Heart left ventricle (tissue), 13 donors: ENCODE measurements at regions not wholly inside any gene's neighbourhood (a gene's known extent, or its start where the extent isn't known, plus 50 kb on each side); places are given as distances from the start of the nearest gene placed in this dataset.

Experiments
- CTCF ChIP-seq, 12 donors: fragments of 200-600 bp; sonication (generic) in 4 of 12; IDR thresholded peaks; one replicate each; pipeline versions ENCODE4 v1.5.0 to v1.8.0; 2018 to 2022; ENCODE audit warnings: antibody characterized with exemption in 12 of 12, mild to moderate bottlenecking in 5 of 12
- POLR2A ChIP-seq, 2 donors: fragments of 450-650 bp; IDR thresholded peaks; one replicate each; pipeline ENCODE4 v1.6.1; 2017; ENCODE audit warnings: antibody characterized with exemption in 2 of 2, mild to moderate bottlenecking in 2 of 2, moderate library complexity in 2 of 2
- donor health status: ischemic (EF 13 %, LVEDD 7.1; RV severe dilation, severe dysfunction).
- donor health status: DM: no; HTN: yes; CAD: no.
- donor health status: DM: no; HTN: no; CAD: no.
- donor health status: ischemic (EF 25% LVEDD 6.9; RV normal size, moderate dysfunction).
- donor health status: ischemic (EF 25% LVEDD 5.7; RV mildly dilated, moderate dysfunction).
- donor health status: ischemic (EF 35%, LVEDD 5.7; RV mildly dilated, moderate dysfunction).
- donor health status: nonischemic (EF 11% LVEDD 7.7; RV severe dilation, severe dysfunction).
- donor health status: DM: yes; HTN: yes; CAD: no.
- donor health status: PGD.
- donor health status: ischemic (EF 29% LVEDD 5.4; RV normal size, mild dysfunction).
- donor health status: nonischemic (EF 23%, LVEDD 6.1; RV moderate dilation, normal function).

GRCh38 chr10:47094636-47095035 is 183.4 kb downstream of the PTPN20 start:
- TF ChIP-seq POLR2A (IDR thresholded peaks at IDR 0.05), result no peak
- no peak for TF ChIP-seq CTCF (IDR thresholded peaks at IDR 0.05)
